ENCODE measurements at regions not wholly inside any gene's neighbourhood (a gene's known extent, or its start where the extent isn't known, plus 50 kb on each side); places are given as distances from the start of the nearest gene placed in this dataset.

DNA sequence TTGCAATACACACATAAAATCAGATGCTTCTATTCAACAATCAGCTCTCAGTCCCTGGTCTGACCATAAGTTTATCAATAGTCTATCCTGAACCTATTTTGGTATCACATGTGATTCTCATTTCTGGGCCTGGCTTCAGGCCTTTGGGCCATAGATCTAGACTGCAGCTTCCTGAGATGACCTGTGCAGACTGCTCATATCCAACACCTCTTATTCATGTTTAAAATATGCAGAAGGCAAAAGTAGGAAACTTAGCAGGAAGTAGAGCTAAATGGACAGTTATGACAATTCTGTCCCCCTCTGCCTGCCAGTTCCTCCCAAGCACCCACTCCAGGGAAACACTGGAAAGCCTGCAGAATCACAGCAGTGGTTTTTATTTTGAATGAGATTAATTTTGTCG lies 53.3 kb downstream of the C7orf25 start:
- Histone ChIP-seq H3K4me3 (ENCODE audit: extremely low read depth, insufficient read depth, low read length, poor library complexity, severe bottlenecking) (no peak overlapping the region), H3K4me1 (ENCODE audit: control insufficient read depth, insufficient read depth, low read length, poor library complexity, severe bottlenecking) (no peaks in the 10 kb centered on the region), H3K27ac (ENCODE audit: low read depth, low read length, severe bottlenecking) (no peak overlapping the region), H3K9me3 (ENCODE audit: control insufficient read depth, low read length) (no peaks in the 10 kb centered on the region), H3K36me3 (ENCODE audit: control insufficient read depth, insufficient read depth, low read length) (no peaks in the 10 kb centered on the region)
- WGBS, 2 experiments (ENCODE audit: insufficient coverage in 2 of 2): no CpG with 5 or more reads among the region's 1 CpG

DNA sequence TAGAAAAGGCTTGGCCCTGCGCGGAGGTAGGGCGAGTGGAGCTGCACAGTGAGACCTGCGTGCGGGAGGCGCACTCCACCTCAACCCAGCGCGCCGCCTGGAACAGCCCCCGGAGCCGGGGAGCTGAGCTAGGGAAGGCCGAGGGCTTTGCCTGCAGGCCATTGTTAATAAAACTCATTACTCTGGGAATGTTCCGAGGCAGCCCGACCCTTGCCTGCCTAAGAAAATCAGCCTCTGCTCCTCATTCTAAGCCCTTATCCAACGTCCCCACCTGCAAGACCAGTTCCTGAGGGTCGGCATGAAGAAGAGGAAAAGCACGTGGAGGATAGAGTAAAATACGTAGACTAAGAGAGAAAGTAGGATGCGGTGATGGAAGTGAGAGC lies 55.3 kb downstream of the C7orf25 start:
- no peaks in the 10 kb centered on the region for H3K4me1 ChIP-seq (ENCODE audit: control insufficient read depth, insufficient read depth, low read length, poor library complexity, severe bottlenecking)
- H3K36me3 ChIP-seq (ENCODE audit: control insufficient read depth, insufficient read depth, low read length): no peaks in the 10 kb centered on the region
- no peaks in the 10 kb centered on the region for H3K9me3 ChIP-seq (ENCODE audit: control insufficient read depth, low read length)
- H3K4me3 ChIP-seq (ENCODE audit: extremely low read depth, insufficient read depth, low read length, poor library complexity, severe bottlenecking): no peak overlapping the region
- WGBS, 2 experiments (ENCODE audit: insufficient coverage in 2 of 2): 89 to 94% methylated on average over 8 to 19 of the region's 19 CpGs
- no peak overlapping the region for H3K27ac ChIP-seq (ENCODE audit: low read depth, low read length, severe bottlenecking)

DNA sequence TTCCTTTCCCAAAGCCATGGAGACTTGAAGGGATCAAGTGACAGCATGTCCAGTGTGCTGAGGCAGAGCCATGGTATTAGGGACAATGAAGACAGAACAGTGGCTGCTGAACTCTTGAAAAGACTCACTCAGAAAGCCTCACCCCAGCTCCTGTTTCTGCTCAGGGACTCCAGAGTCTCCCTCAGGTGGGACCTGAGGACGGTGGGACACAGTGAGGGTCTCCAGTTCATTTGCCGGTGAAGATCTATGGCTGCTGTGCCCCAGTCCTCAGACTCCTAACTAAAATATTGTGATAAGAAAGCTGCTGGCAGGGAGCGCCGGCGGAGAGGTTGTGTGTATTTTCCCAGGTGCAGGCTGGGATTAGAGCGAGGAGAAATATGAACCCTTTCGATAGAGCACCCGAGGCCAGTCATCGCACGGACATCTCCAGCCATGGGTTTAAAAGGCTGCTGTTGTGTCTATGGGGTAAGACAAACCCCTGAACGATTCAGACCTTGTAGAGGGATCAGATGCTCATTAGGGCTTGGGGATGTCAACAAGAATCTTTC lies 57.2 kb downstream of the C7orf25 start:
- Histone ChIP-seq H3K4me3 (ENCODE audit: extremely low read depth, insufficient read depth, low read length, poor library complexity, severe bottlenecking) (no peak overlapping the region), H3K9me3 (ENCODE audit: control insufficient read depth, low read length) (no peaks in the 10 kb centered on the region), H3K27ac (ENCODE audit: low read depth, low read length, severe bottlenecking) (no peak overlapping the region), H3K4me1 (ENCODE audit: control insufficient read depth, insufficient read depth, low read length, poor library complexity, severe bottlenecking) (no peaks in the 10 kb centered on the region), H3K36me3 (ENCODE audit: control insufficient read depth, insufficient read depth, low read length) (no peaks in the 10 kb centered on the region)
- WGBS, 2 experiments (ENCODE audit: insufficient coverage in 2 of 2): 86 to 98% methylated on average over 6 of the region's 11 CpGs

DNA sequence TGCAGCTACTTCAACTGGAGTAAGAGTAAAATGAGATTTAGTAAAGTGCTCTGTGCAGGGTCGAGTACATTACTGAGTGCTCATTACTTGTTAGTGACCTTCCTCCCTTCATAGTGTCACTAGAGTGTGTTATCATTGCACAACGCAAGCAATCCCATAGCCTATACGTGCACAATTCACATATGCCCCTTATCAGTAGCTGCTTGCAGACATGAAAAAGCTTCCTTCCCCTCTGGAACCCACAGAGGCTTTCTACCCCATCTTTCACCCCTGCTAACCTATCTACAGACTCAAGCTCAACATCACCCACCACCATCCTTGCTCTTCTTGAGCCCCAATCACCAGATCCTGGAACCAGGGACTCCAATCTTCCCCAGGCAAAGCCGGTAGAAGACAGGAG lies 59.3 kb downstream of the C7orf25 start:
- no peak overlapping the region for H3K4me3 ChIP-seq (ENCODE audit: extremely low read depth, insufficient read depth, low read length, poor library complexity, severe bottlenecking)
- WGBS, 2 experiments (ENCODE audit: insufficient coverage in 2 of 2): 73 to 88% methylated on average over 3 of the region's 4 CpGs
- no peaks in the 10 kb centered on the region for H3K4me1 ChIP-seq (ENCODE audit: control insufficient read depth, insufficient read depth, low read length, poor library complexity, severe bottlenecking)
- no peak overlapping the region for H3K27ac ChIP-seq (ENCODE audit: low read depth, low read length, severe bottlenecking)
- no peaks in the 10 kb centered on the region for H3K9me3 ChIP-seq (ENCODE audit: control insufficient read depth, low read length)
- no peaks in the 10 kb centered on the region for H3K36me3 ChIP-seq (ENCODE audit: control insufficient read depth, insufficient read depth, low read length)

DNA sequence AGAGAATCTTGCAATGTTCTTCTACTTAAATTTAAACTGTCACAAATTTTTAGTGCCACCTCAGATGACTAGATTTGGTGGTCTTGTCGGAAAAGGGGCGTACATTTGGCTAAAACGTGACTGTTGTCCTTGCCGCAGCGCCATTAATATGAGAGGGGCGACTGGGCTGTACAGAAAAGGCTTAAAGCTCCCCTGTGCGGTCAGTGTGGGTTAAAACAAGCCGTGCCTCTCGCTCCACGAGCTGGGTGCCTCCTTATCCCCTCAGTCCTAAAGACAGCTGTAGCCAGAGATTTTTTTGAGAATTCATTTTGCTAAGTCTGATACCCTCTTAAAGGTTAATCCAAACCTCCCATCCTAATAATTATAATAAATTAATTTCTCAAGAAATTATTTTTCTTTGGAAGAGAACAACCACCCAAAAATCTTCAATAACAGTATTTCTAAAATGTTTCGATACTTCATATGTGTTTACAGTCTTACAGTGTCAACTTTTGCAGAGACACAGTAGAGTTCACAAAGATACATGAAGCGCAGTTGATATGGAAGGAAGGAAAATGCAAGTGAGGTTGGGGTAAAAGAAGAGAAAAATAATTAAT lies 68.6 kb downstream of the C7orf25 start:
- no peaks in the 10 kb centered on the region for H3K9me3 ChIP-seq (ENCODE audit: control insufficient read depth, low read length)
- no peak overlapping the region for H3K27ac ChIP-seq (ENCODE audit: low read depth, low read length, severe bottlenecking)
- H3K4me1 ChIP-seq (ENCODE audit: control insufficient read depth, insufficient read depth, low read length, poor library complexity, severe bottlenecking): no peaks in the 10 kb centered on the region
- WGBS, 2 experiments (ENCODE audit: insufficient coverage in 2 of 2): 44 to 76% methylated on average over 6 to 10 of the region's 12 CpGs
- no peak overlapping the region for H3K4me3 ChIP-seq (ENCODE audit: extremely low read depth, insufficient read depth, low read length, poor library complexity, severe bottlenecking)
- no peaks in the 10 kb centered on the region for H3K36me3 ChIP-seq (ENCODE audit: control insufficient read depth, insufficient read depth, low read length)

DNA sequence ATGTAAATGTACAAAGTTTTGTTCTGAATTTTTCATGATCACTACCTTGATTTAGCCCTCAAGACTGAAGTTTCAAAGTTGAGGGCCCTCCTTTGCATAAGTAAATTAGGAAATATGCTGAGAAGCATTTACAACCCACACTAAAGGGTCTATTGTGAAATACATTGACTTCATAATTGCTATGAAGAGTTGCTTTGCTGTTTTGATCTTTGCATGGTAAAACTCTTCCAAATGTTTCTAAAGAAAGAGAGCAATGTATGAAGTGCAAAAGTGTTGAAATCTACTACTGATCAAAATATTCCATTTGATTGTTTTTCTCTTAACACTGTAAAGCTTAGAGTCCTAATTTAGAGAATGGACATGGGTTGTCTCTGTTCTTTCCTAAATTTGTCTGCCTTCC lies 77.2 kb downstream of the C7orf25 start:
- H3K36me3 ChIP-seq (ENCODE audit: control insufficient read depth, insufficient read depth, low read length): no peaks in the 10 kb centered on the region
- H3K4me3 ChIP-seq (ENCODE audit: extremely low read depth, insufficient read depth, low read length, poor library complexity, severe bottlenecking): no peak overlapping the region
- no peaks in the 10 kb centered on the region for H3K9me3 ChIP-seq (ENCODE audit: control insufficient read depth, low read length)
- H3K4me1 ChIP-seq (ENCODE audit: control insufficient read depth, insufficient read depth, low read length, poor library complexity, severe bottlenecking): peaks cover 5% of the 10 kb centered on the region
- no peak overlapping the region for H3K27ac ChIP-seq (ENCODE audit: low read depth, low read length, severe bottlenecking)

DNA sequence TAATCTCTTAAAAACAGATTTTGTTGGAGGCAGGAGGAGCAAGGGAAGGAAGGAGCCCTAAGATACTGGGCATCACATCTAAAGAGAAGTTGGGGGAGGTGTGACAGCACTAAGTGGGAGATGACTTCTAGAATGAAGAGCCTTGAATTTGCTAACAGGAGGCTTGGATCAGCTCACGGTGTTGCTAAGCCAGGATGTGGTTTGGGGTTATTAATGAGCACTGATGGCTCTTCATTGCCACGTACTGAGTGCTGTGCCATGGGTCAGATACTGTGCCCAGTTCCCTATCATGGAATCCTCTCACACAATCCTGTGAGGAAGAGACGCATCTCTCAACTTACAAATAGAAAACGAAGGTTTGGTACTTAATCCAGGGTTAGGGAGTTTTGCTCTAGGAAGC lies 78.5 kb downstream of the C7orf25 start:
- Histone ChIP-seq H3K36me3 (ENCODE audit: control insufficient read depth, insufficient read depth, low read length) (no peaks in the 10 kb centered on the region), H3K27ac (ENCODE audit: low read depth, low read length, severe bottlenecking) (no peak overlapping the region), H3K4me3 (ENCODE audit: extremely low read depth, insufficient read depth, low read length, poor library complexity, severe bottlenecking) (no peak overlapping the region), H3K9me3 (ENCODE audit: control insufficient read depth, low read length) (no peaks in the 10 kb centered on the region), H3K4me1 (ENCODE audit: control insufficient read depth, insufficient read depth, low read length, poor library complexity, severe bottlenecking) (peaks cover 5% of the 10 kb centered on the region)
- 80 to 93% methylated on average over 1 to 2 of the region's 4 CpGs for WGBS, 2 experiments (ENCODE audit: insufficient coverage in 2 of 2)

DNA sequence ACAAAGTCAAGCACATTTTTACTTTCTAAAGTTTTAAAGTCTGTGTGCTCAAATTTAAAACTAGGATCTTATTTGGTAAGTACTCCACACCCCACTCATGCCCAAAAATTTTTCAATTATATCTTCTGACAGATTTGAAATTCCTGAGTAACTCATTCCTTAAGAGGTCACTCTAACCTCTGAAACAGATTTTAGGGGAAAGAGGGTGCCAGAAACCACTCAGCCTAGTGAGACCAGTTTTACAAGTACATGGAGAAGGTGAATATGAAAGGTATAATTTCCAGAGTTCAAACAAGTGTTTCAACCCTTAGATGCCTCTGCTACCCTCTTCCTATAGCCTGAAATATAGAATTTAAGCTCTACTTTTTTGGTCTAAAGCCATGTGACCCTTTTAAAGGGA lies 79.2 kb downstream of the C7orf25 start:
- H3K36me3 ChIP-seq (ENCODE audit: control insufficient read depth, insufficient read depth, low read length): no peaks in the 10 kb centered on the region
- H3K27ac ChIP-seq (ENCODE audit: low read depth, low read length, severe bottlenecking): no peak overlapping the region
- H3K4me3 ChIP-seq (ENCODE audit: extremely low read depth, insufficient read depth, low read length, poor library complexity, severe bottlenecking): no peak overlapping the region
- H3K9me3 ChIP-seq (ENCODE audit: control insufficient read depth, low read length): no peaks in the 10 kb centered on the region
- H3K4me1 ChIP-seq (ENCODE audit: control insufficient read depth, insufficient read depth, low read length, poor library complexity, severe bottlenecking): peaks cover 5% of the 10 kb centered on the region

DNA sequence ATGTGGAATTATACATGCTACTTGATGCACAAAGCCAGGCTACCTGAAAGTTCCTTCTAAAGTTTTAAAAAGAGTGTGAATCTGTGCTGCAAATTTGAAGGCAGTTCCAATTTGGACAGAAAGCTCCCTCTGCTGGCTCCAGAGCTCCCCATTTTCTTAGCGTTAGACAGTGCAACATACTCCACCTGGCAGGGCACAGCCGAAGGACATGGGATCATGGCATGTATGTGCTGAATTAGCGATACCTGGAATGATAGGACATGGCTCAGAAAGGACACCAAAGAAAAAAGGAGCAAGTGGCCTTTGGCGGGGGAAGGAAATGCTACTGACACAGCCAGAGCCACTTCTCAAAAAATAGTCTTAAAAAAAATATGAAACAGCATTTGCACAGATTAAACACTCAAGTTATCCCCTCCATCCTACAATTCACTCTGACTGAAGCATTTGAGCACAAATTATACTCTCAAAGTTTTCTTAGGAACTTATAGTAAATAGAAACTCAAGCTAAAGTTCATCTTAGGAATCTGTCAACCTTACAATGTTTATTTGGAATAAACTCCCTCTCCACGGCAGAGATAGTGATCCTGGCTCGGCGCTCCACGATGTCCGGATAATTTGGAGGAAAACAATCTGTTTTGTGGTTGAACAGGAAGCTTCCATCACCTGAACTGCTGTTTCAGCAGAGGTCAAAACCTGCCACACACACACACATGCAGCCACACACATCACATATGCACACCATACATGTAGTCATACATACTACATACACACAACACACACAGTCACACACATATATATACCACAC lies 80.0 kb downstream of the C7orf25 start:
- no peak overlapping the region for H3K27ac ChIP-seq (ENCODE audit: low read depth, low read length, severe bottlenecking)

DNA sequence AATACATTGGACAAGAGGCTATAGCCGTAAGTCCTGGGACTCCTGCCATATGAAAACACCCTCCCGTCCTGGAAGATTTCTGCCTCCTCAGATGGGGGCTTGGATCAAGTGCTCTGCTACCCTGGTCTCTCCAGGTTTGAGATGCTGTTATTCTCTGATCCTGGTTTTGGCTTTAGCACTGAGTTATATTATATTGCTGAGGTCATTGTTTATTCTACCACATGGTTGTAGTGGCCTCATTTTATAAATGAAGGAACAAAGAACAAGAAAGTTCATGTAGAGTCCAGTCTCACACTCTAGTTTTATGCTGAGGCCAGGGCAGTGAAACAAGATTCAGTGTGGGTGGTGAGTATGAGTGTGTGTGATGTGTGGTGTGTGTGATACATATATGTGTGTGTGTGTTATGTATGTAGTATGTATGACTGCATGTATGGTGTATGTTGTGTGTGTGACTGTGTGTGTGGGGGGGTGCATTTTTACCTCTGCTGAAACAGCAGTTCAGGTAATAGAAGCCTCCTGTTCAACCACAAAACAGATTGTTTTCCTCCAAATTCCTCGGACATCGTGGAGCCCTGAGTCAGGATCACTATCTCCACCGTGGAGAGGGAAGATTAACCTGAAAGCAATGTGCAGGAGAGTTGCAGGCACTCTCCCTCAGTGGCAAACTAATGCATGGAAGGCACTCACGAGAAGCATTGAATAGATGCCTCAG lies 80.7 kb downstream of the C7orf25 start:
- Histone ChIP-seq H3K36me3 (ENCODE audit: control insufficient read depth, insufficient read depth, low read length) (no peaks in the 10 kb centered on the region), H3K4me1 (ENCODE audit: control insufficient read depth, insufficient read depth, low read length, poor library complexity, severe bottlenecking) (peaks cover 5% of the 10 kb centered on the region), H3K4me3 (ENCODE audit: extremely low read depth, insufficient read depth, low read length, poor library complexity, severe bottlenecking) (no peak overlapping the region), H3K27ac (ENCODE audit: low read depth, low read length, severe bottlenecking) (no peak overlapping the region), H3K9me3 (ENCODE audit: control insufficient read depth, low read length) (no peaks in the 10 kb centered on the region)
- 80 to 84% methylated on average over 6 of the region's 6 CpGs for WGBS, 2 experiments (ENCODE audit: insufficient coverage in 2 of 2)

More for the DNA sequence above, 80.0 kb downstream of the C7orf25 start:
- no peak overlapping the region for H3K4me3 ChIP-seq (ENCODE audit: extremely low read depth, insufficient read depth, low read length, poor library complexity, severe bottlenecking)
- H3K9me3 ChIP-seq (ENCODE audit: control insufficient read depth, low read length): no peaks in the 10 kb centered on the region
- 80 to 100% methylated on average over 3 of the region's 9 CpGs for WGBS, 2 experiments (ENCODE audit: insufficient coverage in 2 of 2)
- peaks cover 5% of the 10 kb centered on the region for H3K4me1 ChIP-seq (ENCODE audit: control insufficient read depth, insufficient read depth, low read length, poor library complexity, severe bottlenecking)
- no peaks in the 10 kb centered on the region for H3K36me3 ChIP-seq (ENCODE audit: control insufficient read depth, insufficient read depth, low read length)

DNA sequence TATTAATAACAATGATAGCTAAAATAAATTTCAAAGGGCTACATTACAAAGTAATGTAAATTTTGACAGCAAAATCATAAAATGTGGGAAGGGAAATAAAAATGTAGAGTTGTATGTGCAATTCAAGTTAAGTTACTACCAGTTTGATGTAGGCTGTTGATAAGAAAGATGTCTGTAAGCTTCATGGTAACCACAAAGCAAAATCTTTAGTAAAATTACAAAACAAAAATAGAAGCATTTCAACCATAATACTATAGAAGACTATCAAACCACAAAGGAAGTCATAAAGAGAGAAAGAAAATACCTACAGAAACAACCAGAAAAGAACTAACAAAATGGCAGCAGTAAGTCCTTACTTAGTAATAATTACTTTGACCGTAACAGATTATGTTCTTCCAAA lies 99.1 kb downstream of the C7orf25 start:
- Histone ChIP-seq H3K4me1 (ENCODE audit: control insufficient read depth, insufficient read depth, low read length, poor library complexity, severe bottlenecking) (no peaks in the 10 kb centered on the region), H3K36me3 (ENCODE audit: control insufficient read depth, insufficient read depth, low read length) (no peaks in the 10 kb centered on the region), H3K27ac (ENCODE audit: low read depth, low read length, severe bottlenecking) (no peak overlapping the region), H3K4me3 (ENCODE audit: extremely low read depth, insufficient read depth, low read length, poor library complexity, severe bottlenecking) (no peak overlapping the region), H3K9me3 (ENCODE audit: control insufficient read depth, low read length) (no peaks in the 10 kb centered on the region)
- WGBS, 2 experiments (ENCODE audit: insufficient coverage in 2 of 2): no CpG with 5 or more reads among the region's 1 CpG

All from mesodermal cell (in vitro differentiated cells).